Liver (tissue), 8 donors: ENCODE measurements at regions not wholly inside any gene's neighbourhood (a gene's known extent, or its start where the extent isn't known, plus 50 kb on each side); places are given as distances from the start of the nearest gene placed in this dataset.

Source experiments
- DNase-seq: peaks from one replicate; pipeline ENCODE4 v3.0.0-alpha.2; 2017; ENCODE audit warnings: low spot score
- H3K27ac ChIP-seq, 2 donors: one replicate each; pipeline ENCODE4 v1.7.0; 2013; ENCODE audit warnings: inconsistent platforms in 2 of 2, low read length in 2 of 2, control low read depth in 1 of 2, low read depth in 1 of 2, mild to moderate bottlenecking in 1 of 2
- H3K27me3 ChIP-seq, 4 donors: one replicate each; pipeline versions ENCODE4 v1.6.1 to v1.7.0; 2013; ENCODE audit warnings: low read length in 3 of 4, inconsistent platforms in 1 of 4, mild to moderate bottlenecking in 1 of 4, moderate library complexity in 1 of 4; ENCODE audit not compliant: control insufficient read depth in 4 of 4, insufficient read depth in 4 of 4
- H3K36me3 ChIP-seq, 4 donors: one replicate each; pipeline versions ENCODE4 v1.6.1 to v1.7.0; 2013; ENCODE audit warnings: low read length in 3 of 4, mild to moderate bottlenecking in 3 of 4, low read depth in 1 of 4, moderate library complexity in 1 of 4; ENCODE audit not compliant: control insufficient read depth in 4 of 4, insufficient read depth in 3 of 4
- H3K4me1 ChIP-seq, 4 donors: one replicate each; pipeline versions ENCODE4 v1.6.1 to v1.7.0; 2013; ENCODE audit warnings: low read length in 3 of 4, mild to moderate bottlenecking in 3 of 4, moderate library complexity in 1 of 4; ENCODE audit not compliant: control insufficient read depth in 4 of 4, insufficient read depth in 4 of 4
- H3K4me3 ChIP-seq, 3 donors: one replicate each; pipeline versions ENCODE4 v1.6.1 to v1.7.0; 2013; ENCODE audit warnings: low read length in 3 of 3, control low read depth in 1 of 3, low read depth in 1 of 3, mild to moderate bottlenecking in 1 of 3
- H3K9ac ChIP-seq, 2 donors: one replicate each; pipeline ENCODE4 v1.7.0; 2013; ENCODE audit warnings: low read length in 2 of 2, mild to moderate bottlenecking in 2 of 2, moderate library complexity in 2 of 2, control low read depth in 1 of 2, low read depth in 1 of 2
- H3K9me3 ChIP-seq, 4 donors: one replicate each; pipeline versions ENCODE4 v1.6.1 to v1.7.0; 2013; ENCODE audit warnings: low read length in 3 of 4; ENCODE audit not compliant: control insufficient read depth in 4 of 4
- ATF3 ChIP-seq: IDR thresholded peaks from 2 replicates; pipeline ENCODE4 v1.6.1; 2016; ENCODE audit warnings: antibody characterized with exemption
- CTCF ChIP-seq: fragments of 150-350 bp; IDR thresholded peaks from 2 replicates; pipeline ENCODE4 v1.5.1; 2017; ENCODE audit warnings: improper control_type of control experiment, low read depth, low read length; ENCODE audit not compliant: missing input control
- EGR1 ChIP-seq, 2 donors: IDR thresholded peaks; 2 replicates each; pipeline ENCODE4 v1.6.1; 2016 to 2018; ENCODE audit warnings: antibody characterized with exemption in 2 of 2, low read depth in 2 of 2
- FOXA1 ChIP-seq: IDR thresholded peaks from 2 replicates; pipeline ENCODE4 v1.6.1; 2016; ENCODE audit warnings: antibody characterized with exemption
- GABPA ChIP-seq, 2 donors: IDR thresholded peaks in 1 of 2; conservative IDR thresholded peaks in 1 of 2; 2 replicates each; pipeline ENCODE4 v1.6.1; 2016; ENCODE audit warnings: antibody characterized with exemption in 2 of 2, mild to moderate bottlenecking in 1 of 2, moderate library complexity in 1 of 2
- HNF4G ChIP-seq: IDR thresholded peaks from 2 replicates; pipeline ENCODE4 v1.6.1; 2016; ENCODE audit warnings: antibody characterized with exemption
- JUND ChIP-seq, 2 donors: IDR thresholded peaks; 2 replicates each; pipeline ENCODE4 v1.6.1; 2016; ENCODE audit warnings: antibody characterized with exemption in 2 of 2
- NR2F2 ChIP-seq: IDR thresholded peaks from 2 replicates; pipeline ENCODE4 v1.6.1; 2016; ENCODE audit warnings: antibody characterized with exemption
- RAD21 ChIP-seq, 2 donors: IDR thresholded peaks; 2 replicates each; pipeline ENCODE4 v1.6.1; 2016; ENCODE audit warnings: antibody characterized with exemption in 2 of 2, mild to moderate bottlenecking in 2 of 2
- REST ChIP-seq: IDR thresholded peaks from 2 replicates; pipeline ENCODE4 v1.6.1; 2016; ENCODE audit warnings: antibody characterized with exemption, mild to moderate bottlenecking
- RXRA ChIP-seq, 2 donors: IDR thresholded peaks; 2 replicates each; pipeline ENCODE4 v1.6.1; 2017 to 2018; ENCODE audit warnings: antibody characterized with exemption in 2 of 2, mild to moderate bottlenecking in 1 of 2
- YY1 ChIP-seq: IDR thresholded peaks from 2 replicates; pipeline ENCODE4 v1.6.1; 2016; ENCODE audit warnings: antibody characterized with exemption, mild to moderate bottlenecking
- ZBTB33 ChIP-seq: IDR thresholded peaks from 2 replicates; pipeline ENCODE4 v1.6.1; 2016; ENCODE audit warnings: antibody characterized with exemption
- WGBS: extraction: QIAGEN DNeasy Blood & Tissue Kit; methylation state at CpG from one replicate; pipeline ENCODE4 v1.1.7; 2013; 5-methylcytosine and 5-hydroxymethylcytosine counted together
- donor health status: healthy.
- donor health status: healthy.
- donor health status: healthy.
- donor health status: healthy.
- donor health status: healthy.

- TF ChIP-seq FOXA1 (no peak), RAD21 (IDR thresholded peaks at IDR 0.05) (no peak)
Observed at GRCh38 chr16:79798416-79799053, 198.0 kb upstream of the MAF start (continued).

GRCh38 chr16:79797486-79797885, 196.9 kb upstream of the MAF start:
- Histone ChIP-seq H3K36me3 (no peaks in the 10 kb centered on the region), H3K9ac (no peak overlapping the region), H3K4me3 (no peak overlapping the region), H3K27ac (no peak overlapping the region), H3K27me3 (no peaks in the 10 kb centered on the region), H3K4me1 (no peaks in the 10 kb centered on the region), H3K9me3 (no peaks in the 10 kb centered on the region)
- DNase-seq: no peak
- WGBS: 97% methylated on average over 8 of the region's 8 CpGs
- no peak for TF ChIP-seq CTCF
- no peak for TF ChIP-seq ZBTB33
- no peak for TF ChIP-seq NR2F2
- TF ChIP-seq ATF3: no peak
- TF ChIP-seq FOXA1: no peak
- TF ChIP-seq REST: no peak
- TF ChIP-seq GABPA (IDR thresholded peaks at IDR 0.05 in 1 of 2, conservative IDR thresholded peaks at IDR 0.05 in 1 of 2): no peak
- no peak for TF ChIP-seq YY1
- no peak for TF ChIP-seq EGR1 (IDR thresholded peaks at IDR 0.05; ENCODE audit: low read depth in 2 of 2)

GRCh38 chr16:79795556-79795955, 195.0 kb upstream of the MAF start:
- no peak overlapping the region for H3K27ac ChIP-seq
- DNase-seq: no peak
- H3K9me3 ChIP-seq: no peaks in the 10 kb centered on the region
- H3K36me3 ChIP-seq: no peaks in the 10 kb centered on the region
- H3K4me1 ChIP-seq: no peaks in the 10 kb centered on the region
- H3K27me3 ChIP-seq: no peaks in the 10 kb centered on the region
- WGBS: 93% methylated on average over 4 of the region's 4 CpGs
- no peak overlapping the region for H3K9ac ChIP-seq
- TF ChIP-seq ATF3 (no peak), REST (no peak), FOXA1 (no peak), ZBTB33 (no peak), RXRA (IDR thresholded peaks at IDR 0.05) (no peak), HNF4G (no peak), EGR1 (IDR thresholded peaks at IDR 0.05; ENCODE audit: low read depth in 2 of 2) (no peak), JUND (IDR thresholded peaks at IDR 0.05) (no peak)
- H3K4me3 ChIP-seq: no peak overlapping the region
